ENCODE measurements at regions not wholly inside any gene's neighbourhood (a gene's known extent, or its start where the extent isn't known, plus 50 kb on each side); places are given as distances from the start of the nearest gene placed in this dataset.
"Not testable (repeated sequence)": the region's sequence is repeated elsewhere in the genome, so short reads cannot be mapped to it uniquely, and the experiment has no call there.

- peak; percentile 71 for DNase-seq (ENCODE audit: low read depth)
Observed at GRCh38 chr2:34806891-34807290, 1207.8 kb upstream of the FAM98A start.

DNA sequence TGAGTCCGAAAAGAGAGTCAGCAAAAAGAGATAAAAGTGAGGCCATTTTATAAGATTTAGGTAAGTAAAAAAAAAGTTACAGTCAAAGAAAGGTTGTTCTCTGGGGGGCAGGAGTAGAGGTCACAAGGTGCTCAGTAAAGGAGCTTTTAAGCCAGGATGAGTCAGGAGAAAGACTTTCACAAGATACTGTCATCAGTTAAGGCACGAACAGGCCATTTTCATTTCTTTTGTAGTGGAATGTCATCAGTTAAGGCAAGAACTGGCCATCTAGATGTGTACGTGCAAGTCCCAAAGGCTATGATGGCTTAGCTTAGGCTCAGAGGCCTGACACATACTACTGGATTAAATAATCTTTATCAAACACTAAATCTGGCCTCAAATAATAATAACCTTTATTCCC, 1207.3 kb upstream of the FAM98A start:
- Histone ChIP-seq H3K27me3 (ENCODE audit: control insufficient read depth, insufficient read depth, low read length) (no peaks in the 10 kb centered on the region), H3K4me3 (ENCODE audit: low read depth, low read length) (no peak overlapping the region), H3K36me3 (ENCODE audit: control insufficient read depth, insufficient read depth, low read length) (no peaks in the 10 kb centered on the region)
- FAIRE-seq (no peak), DNase-seq (ENCODE audit: low read depth) (peak; percentile 27)
- TF ChIP-seq, protein P1, sequence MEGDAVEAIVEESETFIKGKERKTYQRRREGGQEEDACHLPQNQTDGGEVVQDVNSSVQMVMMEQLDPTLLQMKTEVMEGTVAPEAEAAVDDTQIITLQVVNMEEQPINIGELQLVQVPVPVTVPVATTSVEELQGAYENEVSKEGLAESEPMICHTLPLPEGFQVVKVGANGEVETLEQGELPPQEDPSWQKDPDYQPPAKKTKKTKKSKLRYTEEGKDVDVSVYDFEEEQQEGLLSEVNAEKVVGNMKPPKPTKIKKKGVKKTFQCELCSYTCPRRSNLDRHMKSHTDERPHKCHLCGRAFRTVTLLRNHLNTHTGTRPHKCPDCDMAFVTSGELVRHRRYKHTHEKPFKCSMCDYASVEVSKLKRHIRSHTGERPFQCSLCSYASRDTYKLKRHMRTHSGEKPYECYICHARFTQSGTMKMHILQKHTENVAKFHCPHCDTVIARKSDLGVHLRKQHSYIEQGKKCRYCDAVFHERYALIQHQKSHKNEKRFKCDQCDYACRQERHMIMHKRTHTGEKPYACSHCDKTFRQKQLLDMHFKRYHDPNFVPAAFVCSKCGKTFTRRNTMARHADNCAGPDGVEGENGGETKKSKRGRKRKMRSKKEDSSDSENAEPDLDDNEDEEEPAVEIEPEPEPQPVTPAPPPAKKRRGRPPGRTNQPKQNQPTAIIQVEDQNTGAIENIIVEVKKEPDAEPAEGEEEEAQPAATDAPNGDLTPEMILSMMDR (IDR thresholded peaks at IDR 0.05; ENCODE audit: insufficient read depth, low read length, severe bottlenecking) = no peak

More at GRCh38 chr2:34806891-34807290, 1207.8 kb upstream of the FAM98A start:
- H3K4me3 ChIP-seq (ENCODE audit: low read depth, low read length) = no peak overlapping the region
- H3K27me3 ChIP-seq (ENCODE audit: control insufficient read depth, insufficient read depth, low read length) = no peaks in the 10 kb centered on the region
- FAIRE-seq = no peak
- no peaks in the 10 kb centered on the region for H3K36me3 ChIP-seq (ENCODE audit: control insufficient read depth, insufficient read depth, low read length)
- TF ChIP-seq, protein P1 (IDR thresholded peaks at IDR 0.05; ENCODE audit: insufficient read depth, low read length, severe bottlenecking) = no peak

DNA sequence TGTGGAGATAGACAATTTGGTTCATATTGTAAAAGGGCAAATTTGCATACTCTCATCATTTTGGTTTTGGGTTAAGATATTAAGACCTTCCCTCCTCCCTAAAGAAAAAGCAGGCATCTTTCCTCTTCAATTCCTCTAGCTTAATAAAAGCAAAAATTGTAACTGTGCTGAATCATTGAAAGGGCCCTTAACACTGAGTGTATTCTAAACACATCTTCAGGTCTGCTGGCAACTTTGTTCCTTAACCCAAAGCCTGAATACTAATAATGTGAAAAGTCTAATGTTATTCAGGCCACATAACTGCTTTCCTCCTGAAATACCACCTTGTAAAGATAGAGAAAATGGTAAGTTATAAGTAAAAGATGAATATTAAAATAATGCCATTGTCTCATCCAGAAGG, 1200.5 kb upstream of the FAM98A start:
- DNase-seq (ENCODE audit: low read depth) (no peak), FAIRE-seq (no peak)
- Histone ChIP-seq H3K36me3 (ENCODE audit: control insufficient read depth, insufficient read depth, low read length) (no peaks in the 10 kb centered on the region), H3K4me3 (ENCODE audit: low read depth, low read length) (no peak overlapping the region), H3K27me3 (ENCODE audit: control insufficient read depth, insufficient read depth, low read length) (no peaks in the 10 kb centered on the region)
- TF ChIP-seq, protein P1 (IDR thresholded peaks at IDR 0.05; ENCODE audit: insufficient read depth, low read length, severe bottlenecking) = no peak

DNA sequence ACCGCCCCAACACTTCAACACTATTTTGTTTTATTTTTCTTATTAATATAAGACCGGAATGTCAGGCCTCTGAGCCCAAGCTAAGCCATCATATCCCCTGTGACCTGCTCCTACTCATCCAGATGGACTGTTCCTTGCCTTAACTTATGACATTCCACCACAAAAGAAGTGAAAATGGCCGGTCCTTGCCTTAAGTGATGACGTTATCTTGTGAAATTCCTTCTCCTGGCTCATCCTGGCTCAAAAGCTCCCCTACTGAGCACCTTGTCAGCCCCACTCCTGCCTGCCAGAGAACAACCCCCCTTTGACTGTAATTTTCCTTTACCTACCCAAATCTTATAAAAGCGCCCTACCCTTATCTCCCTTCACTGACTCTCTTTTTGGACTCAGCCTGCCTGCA, 1196.5 kb upstream of the FAM98A start:
- DNase-seq (ENCODE audit: low read depth); H3K27me3 ChIP-seq (ENCODE audit: control insufficient read depth, insufficient read depth, low read length); H3K36me3 ChIP-seq (ENCODE audit: control insufficient read depth, insufficient read depth, low read length); H3K4me3 ChIP-seq (ENCODE audit: low read depth, low read length); FAIRE-seq: not testable (repeated sequence)

DNA sequence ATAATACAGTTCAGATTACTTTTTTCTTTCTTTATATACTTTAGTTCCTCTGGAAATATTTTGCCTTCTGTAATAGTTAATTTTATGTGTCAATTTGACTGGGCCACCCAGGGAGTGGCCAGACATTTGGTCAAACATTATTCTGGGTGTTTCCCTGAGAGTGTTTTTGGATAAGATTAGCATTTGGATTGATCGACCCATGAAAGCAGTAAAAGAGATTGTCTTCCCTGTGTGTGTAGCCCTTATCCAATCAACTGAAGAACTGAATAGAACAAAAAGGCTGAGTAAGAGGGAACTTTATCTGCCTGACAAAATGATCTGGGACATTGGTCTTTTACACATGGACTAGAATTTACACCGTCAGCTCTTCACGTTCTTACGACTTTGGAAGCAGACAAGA, 1190.1 kb upstream of the FAM98A start:
- H3K4me3 ChIP-seq (ENCODE audit: low read depth, low read length) = no peak overlapping the region
- H3K27me3 ChIP-seq (ENCODE audit: control insufficient read depth, insufficient read depth, low read length) = no peaks in the 10 kb centered on the region
- DNase-seq (ENCODE audit: low read depth) (no peak), FAIRE-seq (no peak)
- TF ChIP-seq, protein P1 (IDR thresholded peaks at IDR 0.05; ENCODE audit: insufficient read depth, low read length, severe bottlenecking) = no peak
- H3K36me3 ChIP-seq (ENCODE audit: control insufficient read depth, insufficient read depth, low read length) = no peaks in the 10 kb centered on the region

GRCh38 chr2:34787341-34787740, 1188.2 kb upstream of the FAM98A start:
- H3K27me3 ChIP-seq (ENCODE audit: control insufficient read depth, insufficient read depth, low read length) = no peaks in the 10 kb centered on the region
- TF ChIP-seq, protein P1 (IDR thresholded peaks at IDR 0.05; ENCODE audit: insufficient read depth, low read length, severe bottlenecking) = no peak
- no peak for FAIRE-seq
- peak; percentile 63 for DNase-seq (ENCODE audit: low read depth)
- no peak overlapping the region for H3K4me3 ChIP-seq (ENCODE audit: low read depth, low read length)
- H3K36me3 ChIP-seq (ENCODE audit: control insufficient read depth, insufficient read depth, low read length) = no peaks in the 10 kb centered on the region
